Stimulated activated memory B cell treated with anti-CD40 and anti-IgM and Interleukin-4, amounts not matched to agents 10 μg/mL and 1 μg/mL and 100 μg/mL, for 72 hours (primary cell): ENCODE measurements at regions not wholly inside any gene's neighbourhood (a gene's known extent, or its start where the extent isn't known, plus 50 kb on each side); places are given as distances from the start of the nearest gene placed in this dataset.

Source experiments
- ATAC-seq: fragments of 150-1000 bp; cut with Tn5 transposase; 2 replicates; pipeline ENCODE4 v1.10.0; 2021
- H3K27ac Mint-ChIP-seq: one replicate; pipeline ENCODE4 v1.8.0; 2022; ENCODE audit warnings: mild to moderate bottlenecking, mixed read lengths
- H3K27me3 Mint-ChIP-seq: one replicate; pipeline ENCODE4 v1.8.0; 2022; ENCODE audit warnings: mixed read lengths
- H3K36me3 Mint-ChIP-seq: one replicate; pipeline ENCODE4 v1.8.0; 2022; ENCODE audit warnings: mixed read lengths
- H3K4me1 Mint-ChIP-seq: one replicate; pipeline ENCODE4 v1.8.0; 2022; ENCODE audit warnings: mixed read lengths
- H3K4me3 Mint-ChIP-seq: one replicate; pipeline ENCODE4 v1.8.0; 2022; ENCODE audit warnings: mild to moderate bottlenecking, moderate library complexity, mixed read lengths
- H3K9me3 Mint-ChIP-seq: one replicate; pipeline ENCODE4 v1.8.0; 2022; ENCODE audit warnings: mixed read lengths

GRCh38 chr15:31523655-31524049 lies 197.0 kb downstream of the KLF13 start:
- no peak overlapping the region for H3K27ac Mint-ChIP-seq
- H3K9me3 Mint-ChIP-seq: no peaks in the 10 kb centered on the region
- no peak for ATAC-seq
- peaks cover 32% of the 10 kb centered on the region for H3K27me3 Mint-ChIP-seq
- H3K4me1 Mint-ChIP-seq: peaks cover 10% of the 10 kb centered on the region
- no peak overlapping the region for H3K4me3 Mint-ChIP-seq
- no peaks in the 10 kb centered on the region for H3K36me3 Mint-ChIP-seq

- no peak overlapping the region for H3K27ac Mint-ChIP-seq
- H3K27me3 Mint-ChIP-seq: peaks cover 39% of the 10 kb centered on the region
- H3K4me3 Mint-ChIP-seq: no peak overlapping the region
- no peak for ATAC-seq
- no peaks in the 10 kb centered on the region for H3K36me3 Mint-ChIP-seq
- peaks cover 10% of the 10 kb centered on the region for H3K4me1 Mint-ChIP-seq
- H3K9me3 Mint-ChIP-seq: no peaks in the 10 kb centered on the region
Observed at GRCh38 chr15:31525185-31525695, 198.6 kb downstream of the KLF13 start.

- Mint-ChIP-seq H3K4me1 (peaks cover 10% of the 10 kb centered on the region), H3K4me3 (no peak overlapping the region)
Observed at GRCh38 chr15:31525988-31526665, 199.5 kb downstream of the KLF13 start.

GRCh38 chr15:31526916-31527690 lies 200.5 kb downstream of the KLF13 start:
- ATAC-seq: no peak
- Mint-ChIP-seq H3K9me3 (peaks cover under 1% of the 10 kb centered on the region), H3K27ac (no peak overlapping the region), H3K27me3 (peaks cover 58% of the 10 kb centered on the region), H3K36me3 (peaks cover 2% of the 10 kb centered on the region), H3K4me1 (peaks cover 10% of the 10 kb centered on the region), H3K4me3 (no peak overlapping the region)

More at GRCh38 chr15:31525988-31526665, 199.5 kb downstream of the KLF13 start:
- no peak for ATAC-seq
- Mint-ChIP-seq H3K9me3 (no peaks in the 10 kb centered on the region), H3K27me3 (peaks cover 48% of the 10 kb centered on the region), H3K36me3 (no peaks in the 10 kb centered on the region), H3K27ac (no peak overlapping the region)

- ATAC-seq: no peak
- Mint-ChIP-seq H3K27ac (no peak overlapping the region), H3K9me3 (peaks cover 5% of the 10 kb centered on the region), H3K4me3 (no peak overlapping the region), H3K36me3 (peaks cover 6% of the 10 kb centered on the region), H3K4me1 (no peaks in the 10 kb centered on the region), H3K27me3 (peaks cover 65% of the 10 kb centered on the region)
Observed at GRCh38 chr15:31528846-31529245, 202.2 kb downstream of the KLF13 start.

GRCh38 chr15:31537770-31538592 lies 211.3 kb downstream of the KLF13 start:
- ATAC-seq: no peak
- Mint-ChIP-seq H3K4me1 (no peaks in the 10 kb centered on the region), H3K27me3 (peaks cover 51% of the 10 kb centered on the region), H3K4me3 (no peak overlapping the region), H3K27ac (no peak overlapping the region), H3K9me3 (peaks cover 3% of the 10 kb centered on the region), H3K36me3 (no peaks in the 10 kb centered on the region)

GRCh38 chr15:31540633-31541032 lies 214.0 kb downstream of the KLF13 start:
- Mint-ChIP-seq H3K36me3 (no peaks in the 10 kb centered on the region), H3K9me3 (no peaks in the 10 kb centered on the region), H3K27ac (no peak overlapping the region), H3K27me3 (peaks cover 56% of the 10 kb centered on the region), H3K4me1 (no peaks in the 10 kb centered on the region), H3K4me3 (no peak overlapping the region)
- ATAC-seq: no peak

- peaks cover 36% of the 10 kb centered on the region for H3K27me3 Mint-ChIP-seq
Observed at GRCh38 chr15:31544361-31544760, 217.7 kb downstream of the KLF13 start.

GRCh38 chr15:31545257-31545656 lies 218.6 kb downstream of the KLF13 start:
- no peak for ATAC-seq
- Mint-ChIP-seq H3K4me3 (no peak overlapping the region), H3K4me1 (no peaks in the 10 kb centered on the region), H3K36me3 (no peaks in the 10 kb centered on the region), H3K27me3 (peaks cover 28% of the 10 kb centered on the region), H3K27ac (no peak overlapping the region), H3K9me3 (no peaks in the 10 kb centered on the region)

More at GRCh38 chr15:31544361-31544760, 217.7 kb downstream of the KLF13 start:
- no peak overlapping the region for H3K27ac Mint-ChIP-seq
- no peaks in the 10 kb centered on the region for H3K36me3 Mint-ChIP-seq
- H3K4me1 Mint-ChIP-seq: no peaks in the 10 kb centered on the region
- no peak for ATAC-seq
- H3K9me3 Mint-ChIP-seq: no peaks in the 10 kb centered on the region
- H3K4me3 Mint-ChIP-seq: no peak overlapping the region

- no peaks in the 10 kb centered on the region for H3K36me3 Mint-ChIP-seq
- no peaks in the 10 kb centered on the region for H3K9me3 Mint-ChIP-seq
- H3K27ac Mint-ChIP-seq: no peak overlapping the region
Observed at GRCh38 chr15:31550211-31550977, 223.8 kb downstream of the KLF13 start.

GRCh38 chr15:31551323-31551722 lies 224.7 kb downstream of the KLF13 start:
- no peaks in the 10 kb centered on the region for H3K9me3 Mint-ChIP-seq
- no peak for ATAC-seq
- H3K4me1 Mint-ChIP-seq: no peaks in the 10 kb centered on the region
- peaks cover 18% of the 10 kb centered on the region for H3K27me3 Mint-ChIP-seq
- H3K4me3 Mint-ChIP-seq: no peak overlapping the region
- no peak overlapping the region for H3K27ac Mint-ChIP-seq
- H3K36me3 Mint-ChIP-seq: no peaks in the 10 kb centered on the region

More at GRCh38 chr15:31550211-31550977, 223.8 kb downstream of the KLF13 start:
- Mint-ChIP-seq H3K4me1 (no peaks in the 10 kb centered on the region), H3K4me3 (no peak overlapping the region), H3K27me3 (peaks cover 18% of the 10 kb centered on the region)
- ATAC-seq: no peak

GRCh38 chr15:31552482-31553099 lies 226.0 kb downstream of the KLF13 start:
- Mint-ChIP-seq H3K4me3 (no peak overlapping the region), H3K27ac (no peak overlapping the region), H3K27me3 (peaks cover 24% of the 10 kb centered on the region), H3K4me1 (no peaks in the 10 kb centered on the region), H3K36me3 (no peaks in the 10 kb centered on the region), H3K9me3 (no peaks in the 10 kb centered on the region)
- ATAC-seq: peak; percentile 49

- Mint-ChIP-seq H3K36me3 (no peaks in the 10 kb centered on the region), H3K27ac (no peak overlapping the region), H3K9me3 (no peaks in the 10 kb centered on the region), H3K4me3 (no peak overlapping the region), H3K4me1 (no peaks in the 10 kb centered on the region), H3K27me3 (peaks cover 30% of the 10 kb centered on the region)
- no peak for ATAC-seq
Observed at GRCh38 chr15:31554261-31554660, 227.6 kb downstream of the KLF13 start.

- no peak for ATAC-seq
Observed at GRCh38 chr15:31555022-31555421, 228.4 kb downstream of the KLF13 start.

More at GRCh38 chr15:31555022-31555421, 228.4 kb downstream of the KLF13 start:
- H3K9me3 Mint-ChIP-seq: no peaks in the 10 kb centered on the region
- H3K4me3 Mint-ChIP-seq: no peak overlapping the region
- H3K27me3 Mint-ChIP-seq: peaks cover 30% of the 10 kb centered on the region
- no peaks in the 10 kb centered on the region for H3K36me3 Mint-ChIP-seq
- no peaks in the 10 kb centered on the region for H3K4me1 Mint-ChIP-seq
- H3K27ac Mint-ChIP-seq: no peak overlapping the region
